PC-3 (cell line): ENCODE measurements at regions not wholly inside any gene's neighbourhood (a gene's known extent, or its start where the extent isn't known, plus 50 kb on each side); places are given as distances from the start of the nearest gene placed in this dataset.

Experiments
- ATAC-seq: fragments of 200-7000 bp; cut with Tn5 transposase; 2 replicates; pipeline ENCODE4 v1.9.1; 2020; ENCODE audit warnings: mild to moderate bottlenecking, moderate library complexity
- BruUV-seq: library from RNA; stranded (reverse); fragments of 400-500 nt; replicated peaks from 2 replicates; lab custom pipeline; 2021; lab: Mats Ljungman, UMichigan
- CTCF ChIA-PET: fragments of 300-600 bp; sonication (Branson Sonifier 250); formaldehyde crosslinking; loops from one replicate; lab custom pipeline; 2022; ENCODE audit warnings: antibody characterized with exemption; lab: Charles Lee
- POLR2A ChIA-PET: fragments of 300-600 bp; sonication (Branson Sonifier 250); formaldehyde crosslinking; loops from one replicate; lab custom pipeline; 2022; ENCODE audit warnings: antibody characterized with exemption; ENCODE audit not compliant: unreplicated experiment; lab: Charles Lee
- DNase-seq: peaks from one replicate; pipeline ENCODE4 v3.0.0-alpha.2; 2015
- H2AFZ ChIP-seq: fragments of 300-600 bp; sonication (generic); 2 replicates; pipeline ENCODE4 v1.6.0; 2016; ENCODE audit warnings: antibody characterized with exemption, low read length
- H3F3A ChIP-seq: fragments of 300-600 bp; sonication (generic); one replicate; pipeline ENCODE4 v1.6.0; 2017; ENCODE audit warnings: antibody characterized with exemption, low read length, control low read depth, mild to moderate bottlenecking; ENCODE audit not compliant: unreplicated experiment
- H3K27ac ChIP-seq: fragments of 300-600 bp; sonication (generic); 2 replicates; pipeline ENCODE4 v1.5.1; 2016; ENCODE audit warnings: mild to moderate bottlenecking, low read length
- H3K27me3 ChIP-seq: fragments of 300-600 bp; sonication (generic); 2 replicates; pipeline ENCODE4 v1.6.1; 2016; ENCODE audit warnings: low read length, mixed read lengths
- H3K36me3 ChIP-seq: fragments of 300-600 bp; sonication (generic); 2 replicates; pipeline ENCODE4 v1.6.1; 2016; ENCODE audit warnings: low read depth, mixed run types, low read length, mixed read lengths
- H3K4me1 ChIP-seq: fragments of 300-600 bp; sonication (generic); 2 replicates; pipeline ENCODE4 v1.5.1; 2016; ENCODE audit warnings: low read length; ENCODE audit not compliant: insufficient read depth
- H3K4me2 ChIP-seq: fragments of 300-600 bp; sonication (generic); 2 replicates; pipeline ENCODE4 v1.6.0; 2016; ENCODE audit warnings: low read length
- H3K4me3 ChIP-seq: fragments of 300-600 bp; sonication (generic); 2 replicates; pipeline ENCODE4 v1.5.1; 2016; ENCODE audit warnings: mild to moderate bottlenecking, low read length, mixed read lengths
- H3K79me2 ChIP-seq: fragments of 300-600 bp; sonication (generic); 2 replicates; pipeline ENCODE4 v1.6.1; 2017; ENCODE audit warnings: low read length, mixed read lengths
- H3K9ac ChIP-seq: fragments of 300-600 bp; sonication (generic); 2 replicates; pipeline ENCODE4 v1.6.0; 2016; ENCODE audit warnings: mild to moderate bottlenecking, low read length
- H3K9me2 ChIP-seq: fragments of 300-600 bp; sonication (generic); replicated peaks from 2 replicates; pipeline ENCODE4 v1.6.1; 2016; ENCODE audit warnings: mixed run types, low read length, mixed read lengths
- H3K9me3 ChIP-seq: fragments of 300-600 bp; sonication (generic); 2 replicates; pipeline ENCODE4 v1.6.1; 2016; ENCODE audit warnings: low read length, mixed read lengths
- H4K20me1 ChIP-seq: fragments of 300-600 bp; sonication (generic); 2 replicates; pipeline ENCODE4 v1.6.1; 2016; ENCODE audit warnings: low read length, mixed read lengths
- CTCF ChIP-seq: fragments of 300-600 bp; sonication (generic); conservative IDR thresholded peaks from 2 replicates; pipeline ENCODE4 v1.5.1; 2017; ENCODE audit warnings: antibody characterized with exemption, low read depth, mild to moderate bottlenecking, low read length
- EZH2 ChIP-seq: fragments of 300-600 bp; sonication (generic); IDR thresholded peaks from one replicate; pipeline ENCODE4 v1.6.1; 2017; ENCODE audit warnings: antibody characterized with exemption, mild to moderate bottlenecking, low read length; ENCODE audit not compliant: unreplicated experiment
- EZH2phosphoT487 ChIP-seq: fragments of 300-600 bp; sonication (generic); IDR thresholded peaks from 2 replicates; pipeline ENCODE4 v1.6.1; 2018; ENCODE audit warnings: mild to moderate bottlenecking, antibody characterized with exemption, low read length, borderline replicate concordance
- intact Hi-C: fragments of 100-400 bp; cut with micrococcal nuclease; formaldehyde crosslinking; loops from 2 replicates; pipeline ENCODE4 v1.9.0; 2023

DNA sequence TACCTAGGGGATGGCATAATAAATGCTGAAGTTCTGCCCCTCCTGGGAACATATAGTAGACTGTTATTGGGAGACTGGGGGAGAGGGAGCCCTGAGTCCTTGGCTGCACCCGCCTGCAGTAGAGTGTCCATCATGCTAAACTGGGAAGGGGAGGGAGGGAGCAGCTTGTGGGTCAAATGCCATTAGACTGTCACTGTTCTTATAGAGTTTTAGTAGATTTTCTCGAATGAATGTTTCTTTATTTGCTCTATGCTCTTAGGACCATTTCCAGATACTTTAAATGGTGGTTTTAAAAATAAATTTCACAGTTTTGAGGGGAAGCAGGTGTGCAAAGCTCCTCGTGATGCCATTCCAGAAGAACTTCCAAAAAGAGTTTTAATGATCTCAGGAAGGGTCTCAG, 111.6 kb upstream of the USP9X start:
- ChIA-PET CTCF (no interaction called here), POLR2A (no interaction called here)
- no peak for DNase-seq
- intact Hi-C loops = no loop called here
- Histone ChIP-seq H3K27ac (no peak overlapping the region), H2AFZ (no peak overlapping the region), H3K9me2 (no peaks in the 10 kb centered on the region), H3K79me2 (no peaks in the 10 kb centered on the region), H3K4me2 (no peak overlapping the region), H3K9me3 (no peaks in the 10 kb centered on the region), H4K20me1 (no peaks in the 10 kb centered on the region), H3K36me3 (no peaks in the 10 kb centered on the region), H3F3A (no peaks in the 10 kb centered on the region), H3K27me3 (no peaks in the 10 kb centered on the region), H3K4me3 (no peak overlapping the region), H3K4me1 (peaks cover 7% of the 10 kb centered on the region; the same call in 1 of the 2 replicates), H3K9ac (no peak overlapping the region)
- no peak for ATAC-seq
- TF ChIP-seq EZH2 = no peak
- no peak for TF ChIP-seq CTCF
- BruUV-seq = no TSS peak

- Histone ChIP-seq H3K4me1 (peaks cover 7% of the 10 kb centered on the region; the same call in 1 of the 2 replicates), H3K9me2 (no peaks in the 10 kb centered on the region), H3K9me3 (no peaks in the 10 kb centered on the region), H3K4me3 (no peak overlapping the region), H2AFZ (no peak overlapping the region), H4K20me1 (no peaks in the 10 kb centered on the region), H3K36me3 (no peaks in the 10 kb centered on the region), H3K9ac (no peak overlapping the region), H3K27me3 (no peaks in the 10 kb centered on the region), H3K27ac (no peak overlapping the region), H3F3A (no peaks in the 10 kb centered on the region), H3K4me2 (no peak overlapping the region), H3K79me2 (no peaks in the 10 kb centered on the region)
- no TSS peak for BruUV-seq
- intact Hi-C loops = no loop called here
- no peak for TF ChIP-seq EZH2phosphoT487
- no peak for ATAC-seq
- ChIA-PET POLR2A (no interaction called here), CTCF (no interaction called here)
- peak; percentile 34 for DNase-seq
Measured at GRCh38 chrX:40975951-40976350, 109.3 kb upstream of the USP9X start.

- H4K20me1 ChIP-seq = no peaks in the 10 kb centered on the region
- no peaks in the 10 kb centered on the region for H3K79me2 ChIP-seq
- POLR2A ChIA-PET = no interaction called here
- no peak overlapping the region for H3K27ac ChIP-seq
- H3K4me3 ChIP-seq = no peak overlapping the region
- H3K27me3 ChIP-seq = no peaks in the 10 kb centered on the region
- CTCF ChIA-PET = no interaction called here
- peaks cover under 1% of the 10 kb centered on the region; the same call in 1 of the 2 replicates for H3K4me1 ChIP-seq
- H3K36me3 ChIP-seq = no peaks in the 10 kb centered on the region
- intact Hi-C loops = no loop called here
- peak; percentile 62; the same call in 1 of the 2 replicates for ATAC-seq
- H3K4me2 ChIP-seq = no peak overlapping the region
- no peaks in the 10 kb centered on the region for H3F3A ChIP-seq
- H2AFZ ChIP-seq = no peak overlapping the region
- TF ChIP-seq CTCF (no peak), EZH2 (no peak), EZH2phosphoT487 (no peak)
- no TSS peak for BruUV-seq
- no peak overlapping the region for H3K9ac ChIP-seq
- no peaks in the 10 kb centered on the region for H3K9me3 ChIP-seq
- H3K9me2 ChIP-seq = no peaks in the 10 kb centered on the region
- DNase-seq = peak; percentile 66
Measured at GRCh38 chrX:40976981-40977380, 108.3 kb upstream of the USP9X start.
